SW480 (cell line): ENCODE measurements at regions not wholly inside any gene's neighbourhood (a gene's known extent, or its start where the extent isn't known, plus 50 kb on each side); places are given as distances from the start of the nearest gene placed in this dataset.
"Not testable (repeated sequence)": the region's sequence is repeated elsewhere in the genome, so short reads cannot be mapped to it uniquely, and the experiment has no call there.

ENCODE experiments used
- DNase-seq: peaks from one replicate; pipeline ENCODE4 v3.0.0-alpha.2; 2016; ENCODE audit warnings: low spot score

DNA sequence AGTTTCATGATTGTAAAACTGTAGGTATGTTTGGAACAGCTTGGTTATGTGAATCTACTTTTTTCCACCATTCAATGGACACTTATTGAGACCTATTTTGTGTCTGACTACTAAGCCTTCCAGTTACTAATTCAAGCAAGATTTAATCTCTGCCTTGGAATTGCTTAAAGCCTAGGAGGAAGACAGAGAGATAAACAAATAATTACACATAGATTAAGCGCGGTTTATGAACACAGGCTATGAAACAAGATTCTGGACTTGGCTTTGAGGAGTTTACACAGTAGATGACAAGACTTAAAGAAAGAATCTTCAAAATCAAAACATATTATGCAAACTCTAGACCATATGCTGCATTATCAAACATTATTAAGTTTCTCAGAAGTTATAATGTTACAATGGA, 340.4 kb downstream of the RASEF start:
- no peak for DNase-seq

GRCh38 chr9:82726424-82727276, 336.3 kb downstream of the RASEF start:
- no peak for DNase-seq

- DNase-seq: no peak
These were observed 333.8 kb downstream of the RASEF start for GRCh38 chr9:82729141-82729540.

GRCh38 chr9:82729991-82730589, 332.9 kb downstream of the RASEF start:
- no peak for DNase-seq

- no peak for DNase-seq
These were observed 330.0 kb downstream of the RASEF start for GRCh38 chr9:82732928-82733327.

DNA sequence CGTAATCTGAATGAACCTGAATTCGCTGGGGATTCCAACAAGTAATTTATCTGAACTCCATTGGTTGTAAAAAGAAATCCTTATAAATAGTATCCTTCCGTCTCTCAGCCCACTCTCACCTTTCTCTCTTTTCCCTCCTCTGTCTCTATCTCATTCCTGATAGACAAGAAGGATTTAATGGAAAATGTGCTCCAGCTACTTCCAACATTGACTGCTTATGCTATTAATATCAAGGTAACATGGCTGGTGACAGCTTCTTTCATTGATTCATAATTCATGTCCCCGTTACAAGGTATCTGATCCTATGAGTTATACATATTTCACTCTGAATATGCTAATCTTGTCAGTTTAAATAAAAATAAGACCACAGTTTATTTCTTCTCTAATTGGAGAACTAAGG, 326.8 kb downstream of the RASEF start:
- DNase-seq: no peak

GRCh38 chr9:82736701-82737100, 326.2 kb downstream of the RASEF start:
- no peak for DNase-seq

DNA sequence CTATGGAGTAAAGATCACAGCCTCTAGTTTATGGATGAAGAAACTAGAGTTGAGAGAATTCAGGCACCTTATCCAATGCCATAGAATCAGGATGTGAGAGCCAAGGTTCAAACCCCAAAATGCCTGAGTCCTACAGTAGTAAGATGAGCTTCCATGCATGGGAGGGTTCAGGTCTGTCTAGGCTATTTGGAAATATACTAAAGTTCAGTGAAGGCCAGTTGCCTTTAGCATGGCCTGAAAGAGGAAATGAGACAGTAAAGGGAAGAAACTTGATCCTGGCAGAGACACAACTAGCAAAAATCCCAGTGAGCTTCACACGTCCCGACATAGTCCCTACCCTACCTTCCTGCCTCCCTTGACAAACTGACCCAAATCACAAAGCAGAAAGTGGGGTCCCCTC, 317.0 kb downstream of the RASEF start:
- no peak for DNase-seq

- no peak for DNase-seq
These were observed 312.5 kb downstream of the RASEF start for GRCh38 chr9:82750411-82750913.

DNA sequence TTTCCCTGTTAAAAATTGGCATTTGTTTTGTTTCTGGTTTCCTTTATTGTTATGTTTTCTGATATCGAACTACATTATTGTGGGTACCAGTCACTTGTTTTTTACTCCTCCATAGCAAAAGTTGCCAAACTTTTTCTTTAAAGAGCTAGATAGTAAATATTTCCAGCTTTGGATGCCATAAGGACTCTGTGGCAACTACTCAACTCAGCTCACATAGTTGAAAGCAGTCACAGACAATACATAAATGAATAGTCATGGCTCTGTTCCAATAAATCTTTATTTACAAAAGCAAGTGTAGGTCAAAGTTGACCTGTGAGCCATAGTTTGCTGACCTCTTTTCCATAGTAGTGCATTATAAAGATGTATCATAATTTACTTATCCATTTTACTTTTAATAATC, 305.0 kb downstream of the RASEF start:
- DNase-seq: no peak

DNA sequence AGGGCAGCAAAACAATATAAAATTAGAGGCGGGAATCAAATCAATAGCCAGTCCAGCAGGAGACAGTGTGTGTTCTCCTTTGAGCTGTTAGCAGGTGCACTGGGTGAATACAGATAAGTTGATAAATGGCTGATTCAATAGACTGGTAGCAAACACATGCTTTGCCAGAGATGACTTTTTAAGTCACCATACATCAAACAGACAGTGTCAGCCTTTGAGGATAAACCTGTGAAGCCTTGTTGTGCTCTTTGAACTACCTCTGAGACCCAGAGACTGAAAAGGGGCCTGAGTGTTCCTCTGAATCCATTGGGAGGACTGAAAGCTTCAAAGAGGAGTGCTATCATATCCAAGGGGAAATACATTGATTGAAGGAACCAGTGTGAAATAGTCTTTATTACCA, 301.9 kb downstream of the RASEF start:
- DNase-seq: no peak

DNA sequence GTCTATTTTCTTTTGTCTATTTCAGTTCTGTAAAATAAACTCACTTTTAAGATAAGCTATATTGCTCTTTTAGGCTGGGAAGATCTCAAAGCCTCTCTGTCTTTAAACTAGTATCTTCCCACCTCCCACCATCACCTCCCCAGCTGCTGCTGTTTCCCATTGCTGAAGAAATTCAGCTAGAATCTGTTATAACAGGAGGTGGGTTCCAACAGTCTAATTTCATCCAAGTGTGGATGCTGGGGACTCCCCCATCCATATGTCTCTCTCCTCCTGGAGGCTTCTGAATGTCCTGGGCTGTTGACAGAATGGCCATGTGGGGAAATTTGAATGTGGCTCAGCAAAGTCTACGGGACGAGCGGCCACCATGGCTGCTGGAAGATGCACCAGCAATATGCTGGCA, 301.0 kb downstream of the RASEF start:
- no peak for DNase-seq

- DNase-seq: peak; percentile 7
These were observed 299.3 kb downstream of the RASEF start for GRCh38 chr9:82763656-82764055.

- DNase-seq: no peak
These were observed 298.8 kb downstream of the RASEF start for GRCh38 chr9:82764061-82764668.

- peak; percentile 1 for DNase-seq
These were observed 288.2 kb downstream of the RASEF start for GRCh38 chr9:82774707-82775231.

DNA sequence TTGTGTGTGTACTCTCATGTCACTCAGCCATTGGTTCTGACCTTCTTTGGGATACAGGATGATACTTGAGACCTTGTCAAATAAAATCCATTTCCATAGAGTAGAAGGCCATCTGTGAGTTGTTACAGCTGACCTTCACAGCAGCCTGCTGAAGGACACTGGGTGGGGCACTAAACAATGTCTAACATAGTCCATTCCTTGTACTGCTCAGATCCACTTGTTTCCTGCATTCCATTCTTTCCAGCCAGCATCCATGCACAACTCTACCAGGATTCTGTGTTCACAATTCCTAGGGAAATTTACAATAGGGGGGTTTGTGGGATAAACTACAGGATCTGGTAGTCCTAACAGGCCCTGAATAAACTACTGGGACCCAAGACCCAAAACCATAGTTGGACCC, 286.4 kb downstream of the RASEF start:
- DNase-seq: no peak

DNA sequence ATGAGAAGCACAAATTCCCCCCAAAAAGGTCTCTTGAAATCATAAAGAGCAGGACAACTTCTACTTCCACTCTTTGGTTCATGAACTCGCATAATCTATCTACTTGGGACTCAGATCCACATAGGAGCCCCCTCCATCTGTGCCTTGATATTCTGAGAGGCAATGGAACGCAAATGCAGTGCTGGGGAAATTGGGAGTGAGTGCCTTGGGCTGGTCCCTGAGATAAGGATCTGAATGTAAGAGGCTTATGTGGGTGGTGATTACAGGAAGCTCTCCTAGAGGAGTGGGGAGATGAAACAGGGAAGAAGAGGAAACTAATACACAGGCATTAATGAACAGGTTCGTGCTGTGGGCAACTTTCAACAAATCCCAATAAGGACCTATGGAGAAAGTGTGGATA, 285.6 kb downstream of the RASEF start:
- no peak for DNase-seq

DNA sequence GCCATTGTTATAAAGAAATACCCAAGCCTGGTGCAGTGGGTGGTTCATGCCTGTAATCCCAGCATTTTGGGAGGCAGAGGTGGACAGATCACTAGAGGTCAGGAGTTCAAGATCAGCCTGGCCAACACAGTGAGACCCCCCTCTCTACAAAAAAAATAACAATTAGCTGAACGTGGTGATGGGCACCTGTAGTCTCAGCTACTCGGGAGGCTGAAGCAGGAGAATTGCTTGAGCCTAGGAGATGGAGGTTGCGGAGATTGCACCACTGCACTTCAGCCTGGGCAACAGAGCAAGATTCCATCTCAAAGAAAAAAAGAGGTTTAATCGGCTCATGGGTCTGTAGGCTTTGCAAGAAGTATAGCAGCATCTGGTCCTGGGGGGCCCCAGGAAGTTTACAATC, 284.0 kb downstream of the RASEF start:
- DNase-seq: not testable (repeated sequence)

- no peak for DNase-seq
These were observed 282.9 kb downstream of the RASEF start for GRCh38 chr9:82780017-82780416.

- no peak for DNase-seq
These were observed 281.0 kb downstream of the RASEF start for GRCh38 chr9:82781921-82782392.

DNA sequence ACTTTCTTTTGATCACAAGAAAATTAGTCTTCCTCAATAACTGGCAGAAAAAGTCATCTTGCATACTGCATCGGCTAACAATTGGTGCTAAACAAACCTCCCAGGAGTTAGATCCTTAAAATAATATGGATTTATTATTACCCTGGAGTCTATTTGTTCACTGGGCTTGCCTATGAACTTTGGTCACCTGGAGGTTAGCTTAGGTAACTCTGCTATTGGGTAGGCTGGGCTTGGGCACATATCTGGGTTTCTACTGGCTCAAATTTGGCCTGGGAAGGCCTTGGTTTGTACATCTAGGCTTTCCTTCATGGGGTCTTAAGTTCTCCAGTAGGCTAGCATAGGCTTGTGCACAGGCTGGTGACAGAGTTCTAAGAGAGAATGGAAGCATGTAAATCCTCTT, 279.9 kb downstream of the RASEF start:
- DNase-seq: no peak

GRCh38 chr9:82784589-82784988, 278.4 kb downstream of the RASEF start:
- no peak for DNase-seq
